A549 (cell line): ENCODE measurements at regions not wholly inside any gene's neighbourhood (a gene's known extent, or its start where the extent isn't known, plus 50 kb on each side); places are given as distances from the start of the nearest gene placed in this dataset.

ENCODE experiments used
- CBX2 ChIP-seq: fragments of 200-600 bp; sonication (generic); IDR thresholded peaks from 2 replicates; pipeline ENCODE4 v1.6.1; 2016; ENCODE audit warnings: low read depth, mild to moderate bottlenecking, borderline replicate concordance
- CHD4 ChIP-seq: fragments of 200-600 bp; sonication (generic); IDR thresholded peaks from 2 replicates; pipeline ENCODE4 v1.6.1; 2016; ENCODE audit warnings: antibody characterized with exemption, mild to moderate bottlenecking, borderline replicate concordance
- CTCF ChIP-seq: fragments of >200 bp; sonication (Bioruptor Twin); formaldehyde crosslinking; IDR thresholded peaks from 3 replicates; pipeline ENCODE4 v1.5.1; 2016
- FOSL2 ChIP-seq, 2 experiments: fragments of 450-650 bp in 1 of 2; fragments of >200 bp in 1 of 2; sonication (Bioruptor Twin) in 1 of 2; formaldehyde crosslinking; IDR thresholded peaks; 2 replicates each; pipeline versions ENCODE4 v1.5.0 to v1.6.1; 2016 to 2020; ENCODE audit warnings: mild to moderate bottlenecking in 1 of 2, moderate library complexity in 1 of 2
- HOXA7 ChIP-seq: fragments of 250-450 bp; sonication (Bioruptor Pico); IDR thresholded peaks from 2 replicates; pipeline ENCODE4 v1.5.0; 2020; ENCODE audit warnings: mild to moderate bottlenecking, moderate library complexity
- JUN ChIP-seq, 2 experiments: fragments of >200 bp; sonication (Bioruptor Twin); formaldehyde crosslinking; IDR thresholded peaks; 2 replicates in 1 of 2; 3 replicates in 1 of 2; pipeline ENCODE4 v1.6.1; 2016 to 2017
- MAX ChIP-seq: IDR thresholded peaks from 2 replicates; pipeline ENCODE4 v1.6.1; 2012
- MAZ ChIP-seq: fragments of 150-350 bp; IDR thresholded peaks from 2 replicates; pipeline ENCODE4 v1.6.1; 2014; ENCODE audit warnings: antibody characterized with exemption, low read depth, low read length, borderline replicate concordance
- POLR2A ChIP-seq: IDR thresholded peaks from 2 replicates; pipeline ENCODE4 v1.6.1; 2012; ENCODE audit warnings: mild to moderate bottlenecking, low read length
- RARB ChIP-seq: fragments of 250-450 bp; sonication (Bioruptor Pico); IDR thresholded peaks from 2 replicates; pipeline ENCODE4 v1.8.0; 2021; ENCODE audit warnings: mild to moderate bottlenecking, moderate library complexity
- RCOR1 ChIP-seq: fragments of 150-350 bp; IDR thresholded peaks from 2 replicates; pipeline ENCODE4 v1.6.1; 2014; ENCODE audit warnings: antibody characterized with exemption, low read length, low read depth

GRCh38 chr13:19052931-19053330 lies 128.7 kb downstream of the TUBA3C start:
- TF ChIP-seq CTCF (no peak), JUN (IDR thresholded peaks at IDR 0.05) (no peak), CHD4 (no peak), POLR2A (no peak), HOXA7 (no peak), CBX2 (no peak), RARB (CRISPR knock-in tag) (no peak), FOSL2 (IDR thresholded peaks at IDR 0.05) (no peak), FOSL2 (CRISPR knock-in tag; IDR thresholded peaks at IDR 0.05) (no peak), MAZ (no peak), RCOR1 (no peak), MAX (no peak)
